Spleen (tissue), 7 donors: ENCODE measurements at regions not wholly inside any gene's neighbourhood (a gene's known extent, or its start where the extent isn't known, plus 50 kb on each side); places are given as distances from the start of the nearest gene placed in this dataset.

Experiments used
- CTCF ChIP-seq, 11 experiments: fragments of 200-600 bp in 7 of 11; fragments of 450-650 bp in 4 of 11; sonication (generic) in 4 of 11; IDR thresholded peaks in 8 of 11; conservative IDR thresholded peaks in 3 of 11; 1 replicate in 7 of 11; 2 replicates in 4 of 11; pipeline versions ENCODE4 v1.4.0 to v1.8.0; 2016 to 2021; ENCODE audit warnings: antibody characterized with exemption in 11 of 11, inconsistent platforms in 4 of 11, mild to moderate bottlenecking in 1 of 11
- POLR2A ChIP-seq, 3 donors: fragments of 450-650 bp; IDR thresholded peaks; one replicate each; pipeline ENCODE4 v1.5.1; 2017; ENCODE audit warnings: antibody characterized with exemption in 3 of 3, mild to moderate bottlenecking in 1 of 3
- POLR2AphosphoS5 ChIP-seq, 3 donors: sonication (generic); formaldehyde crosslinking; IDR thresholded peaks; one replicate each; pipeline ENCODE4 v1.5.1; 2017; ENCODE audit warnings: antibody characterized with exemption in 3 of 3
- donor health status: DM: no; HTN: no; CAD: no; lungs with moderate emphysema.
- donor health status: DM: no; HTN: no; CAD: no.
- donor health status: DM: no; HTN: no; CAD: no.

GRCh38 chr18:34122724-34123334 is 101.9 kb downstream of the NOL4 start:
- peak in 10 of 11 experiments; percentile 23 to 75 (median 58) for TF ChIP-seq CTCF (IDR thresholded peaks at IDR 0.05 in 8 of 11, conservative IDR thresholded peaks at IDR 0.05 in 3 of 11)
- no peak for TF ChIP-seq POLR2A (IDR thresholded peaks at IDR 0.05)
- TF ChIP-seq POLR2AphosphoS5 (IDR thresholded peaks at IDR 0.05) = no peak
